ENCODE measurements at regions not wholly inside any gene's neighbourhood (a gene's known extent, or its start where the extent isn't known, plus 50 kb on each side); places are given as distances from the start of the nearest gene placed in this dataset.

DNA sequence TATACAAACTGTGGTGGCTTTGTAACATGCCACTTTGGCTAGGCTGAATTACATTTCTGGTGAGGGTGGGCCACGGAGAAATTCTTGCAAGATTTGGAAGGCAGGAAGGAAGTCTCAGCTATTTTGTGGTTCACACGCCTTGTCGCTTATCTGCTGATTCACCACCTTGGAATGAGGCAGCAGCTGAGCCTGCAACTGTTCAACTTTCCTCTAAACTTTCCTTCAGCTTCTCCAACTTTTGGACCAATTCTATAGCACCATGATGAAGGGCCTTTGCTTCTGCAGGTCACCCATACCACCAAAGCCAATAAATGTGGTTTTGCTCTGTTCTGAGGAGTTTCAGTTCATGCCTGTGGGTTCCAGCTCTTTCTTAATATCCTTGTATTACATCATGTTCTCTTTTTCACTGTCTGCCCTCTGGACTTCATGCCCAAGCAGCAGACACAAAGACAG, 337.6 kb upstream of the SNX7 start (continued):
- TF ChIP-seq, protein P1, sequence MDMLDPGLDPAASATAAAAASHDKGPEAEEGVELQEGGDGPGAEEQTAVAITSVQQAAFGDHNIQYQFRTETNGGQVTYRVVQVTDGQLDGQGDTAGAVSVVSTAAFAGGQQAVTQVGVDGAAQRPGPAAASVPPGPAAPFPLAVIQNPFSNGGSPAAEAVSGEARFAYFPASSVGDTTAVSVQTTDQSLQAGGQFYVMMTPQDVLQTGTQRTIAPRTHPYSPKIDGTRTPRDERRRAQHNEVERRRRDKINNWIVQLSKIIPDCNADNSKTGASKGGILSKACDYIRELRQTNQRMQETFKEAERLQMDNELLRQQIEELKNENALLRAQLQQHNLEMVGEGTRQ (IDR thresholded peaks at IDR 0.05): no peak
- TF ChIP-seq FOXS1 (CRISPR knock-in tag; IDR thresholded peaks at IDR 0.05): no peak
- TF ChIP-seq, protein P2, sequence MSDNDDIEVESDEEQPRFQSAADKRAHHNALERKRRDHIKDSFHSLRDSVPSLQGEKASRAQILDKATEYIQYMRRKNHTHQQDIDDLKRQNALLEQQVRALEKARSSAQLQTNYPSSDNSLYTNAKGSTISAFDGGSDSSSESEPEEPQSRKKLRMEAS (IDR thresholded peaks at IDR 0.05): peak; percentile 69; the same call in 1 of the 2 replicates
- no peak for TF ChIP-seq CBX8 (IDR thresholded peaks at IDR 0.05)
- no peak for TF ChIP-seq ZFP36 (IDR thresholded peaks at IDR 0.05; ENCODE audit: borderline replicate concordance, partially characterized antibody)
- TF ChIP-seq EP300 (IDR thresholded peaks at IDR 0.05): peak; percentile 38 to 75; a peak in 2 of 5 replicates
- TF ChIP-seq, protein P3, sequence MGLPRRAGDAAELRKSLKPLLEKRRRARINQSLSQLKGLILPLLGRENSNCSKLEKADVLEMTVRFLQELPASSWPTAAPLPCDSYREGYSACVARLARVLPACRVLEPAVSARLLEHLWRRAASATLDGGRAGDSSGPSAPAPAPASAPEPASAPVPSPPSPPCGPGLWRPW (IDR thresholded peaks at IDR 0.05): 0 out of 2 replicates have a peak, but pooled peaks have one; percentile 23
- TF ChIP-seq TP53 (CRISPR knock-in tag; IDR thresholded peaks at IDR 0.05): no peak
- TF ChIP-seq, protein P4, sequence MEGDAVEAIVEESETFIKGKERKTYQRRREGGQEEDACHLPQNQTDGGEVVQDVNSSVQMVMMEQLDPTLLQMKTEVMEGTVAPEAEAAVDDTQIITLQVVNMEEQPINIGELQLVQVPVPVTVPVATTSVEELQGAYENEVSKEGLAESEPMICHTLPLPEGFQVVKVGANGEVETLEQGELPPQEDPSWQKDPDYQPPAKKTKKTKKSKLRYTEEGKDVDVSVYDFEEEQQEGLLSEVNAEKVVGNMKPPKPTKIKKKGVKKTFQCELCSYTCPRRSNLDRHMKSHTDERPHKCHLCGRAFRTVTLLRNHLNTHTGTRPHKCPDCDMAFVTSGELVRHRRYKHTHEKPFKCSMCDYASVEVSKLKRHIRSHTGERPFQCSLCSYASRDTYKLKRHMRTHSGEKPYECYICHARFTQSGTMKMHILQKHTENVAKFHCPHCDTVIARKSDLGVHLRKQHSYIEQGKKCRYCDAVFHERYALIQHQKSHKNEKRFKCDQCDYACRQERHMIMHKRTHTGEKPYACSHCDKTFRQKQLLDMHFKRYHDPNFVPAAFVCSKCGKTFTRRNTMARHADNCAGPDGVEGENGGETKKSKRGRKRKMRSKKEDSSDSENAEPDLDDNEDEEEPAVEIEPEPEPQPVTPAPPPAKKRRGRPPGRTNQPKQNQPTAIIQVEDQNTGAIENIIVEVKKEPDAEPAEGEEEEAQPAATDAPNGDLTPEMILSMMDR (IDR thresholded peaks at IDR 0.05): no peak
- peak; percentile 69 for TF ChIP-seq FOSL2 (IDR thresholded peaks at IDR 0.05)
- TF ChIP-seq FOSL2 (CRISPR knock-in tag; IDR thresholded peaks at IDR 0.05): peak; percentile 87
- no peak for TF ChIP-seq PHF8 (IDR thresholded peaks at IDR 0.05; ENCODE audit: borderline replicate concordance, low read depth)
- TF ChIP-seq NR3C1 (IDR thresholded peaks at IDR 0.05): no peak
- no peak for TF ChIP-seq SMC3 (IDR thresholded peaks at IDR 0.05)
- TF ChIP-seq POLR2AphosphoS2 (conservative IDR thresholded peaks at IDR 0.05; ENCODE audit: low read length): no peak
- TF ChIP-seq CHD4 (IDR thresholded peaks at IDR 0.05; ENCODE audit: borderline replicate concordance): no peak
- TF ChIP-seq, protein P5, sequence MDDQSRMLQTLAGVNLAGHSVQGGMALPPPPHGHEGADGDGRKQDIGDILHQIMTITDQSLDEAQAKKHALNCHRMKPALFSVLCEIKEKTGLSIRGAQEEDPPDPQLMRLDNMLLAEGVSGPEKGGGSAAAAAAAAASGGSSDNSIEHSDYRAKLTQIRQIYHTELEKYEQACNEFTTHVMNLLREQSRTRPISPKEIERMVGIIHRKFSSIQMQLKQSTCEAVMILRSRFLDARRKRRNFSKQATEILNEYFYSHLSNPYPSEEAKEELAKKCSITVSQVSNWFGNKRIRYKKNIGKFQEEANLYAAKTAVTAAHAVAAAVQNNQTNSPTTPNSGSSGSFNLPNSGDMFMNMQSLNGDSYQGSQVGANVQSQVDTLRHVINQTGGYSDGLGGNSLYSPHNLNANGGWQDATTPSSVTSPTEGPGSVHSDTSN (IDR thresholded peaks at IDR 0.05): no peak
- peak; percentile 75 to 78; a peak in 4 of 5 replicates for TF ChIP-seq JUN (IDR thresholded peaks at IDR 0.05)
- TF ChIP-seq, protein P6, sequence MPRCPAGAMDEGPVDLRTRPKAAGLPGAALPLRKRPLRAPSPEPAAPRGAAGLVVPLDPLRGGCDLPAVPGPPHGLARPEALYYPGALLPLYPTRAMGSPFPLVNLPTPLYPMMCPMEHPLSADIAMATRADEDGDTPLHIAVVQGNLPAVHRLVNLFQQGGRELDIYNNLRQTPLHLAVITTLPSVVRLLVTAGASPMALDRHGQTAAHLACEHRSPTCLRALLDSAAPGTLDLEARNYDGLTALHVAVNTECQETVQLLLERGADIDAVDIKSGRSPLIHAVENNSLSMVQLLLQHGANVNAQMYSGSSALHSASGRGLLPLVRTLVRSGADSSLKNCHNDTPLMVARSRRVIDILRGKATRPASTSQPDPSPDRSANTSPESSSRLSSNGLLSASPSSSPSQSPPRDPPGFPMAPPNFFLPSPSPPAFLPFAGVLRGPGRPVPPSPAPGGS (IDR thresholded peaks at IDR 0.05): no peak
- TF ChIP-seq BHLHE40 (IDR thresholded peaks at IDR 0.05; ENCODE audit: low read depth, low read length): no peak
- TF ChIP-seq, protein P7, sequence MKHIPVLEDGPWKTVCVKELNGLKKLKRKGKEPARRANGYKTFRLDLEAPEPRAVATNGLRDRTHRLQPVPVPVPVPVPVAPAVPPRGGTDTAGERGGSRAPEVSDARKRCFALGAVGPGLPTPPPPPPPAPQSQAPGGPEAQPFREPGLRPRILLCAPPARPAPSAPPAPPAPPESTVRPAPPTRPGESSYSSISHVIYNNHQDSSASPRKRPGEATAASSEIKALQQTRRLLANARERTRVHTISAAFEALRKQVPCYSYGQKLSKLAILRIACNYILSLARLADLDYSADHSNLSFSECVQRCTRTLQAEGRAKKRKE (CRISPR knock-in tag; IDR thresholded peaks at IDR 0.05; ENCODE audit: low read depth): no peak
- no peak for TF ChIP-seq TFCP2L1 (CRISPR knock-in tag; IDR thresholded peaks at IDR 0.05)
- TF ChIP-seq CHD2 (IDR thresholded peaks at IDR 0.05; ENCODE audit: low read length, partially characterized antibody): no peak
- no peak for TF ChIP-seq FOSB (CRISPR knock-in tag; IDR thresholded peaks at IDR 0.05)
- no peak for TF ChIP-seq HEYL (CRISPR knock-in tag; IDR thresholded peaks at IDR 0.05)
